OCI-LY7 (cell line): ENCODE measurements at regions not wholly inside any gene's neighbourhood (a gene's known extent, or its start where the extent isn't known, plus 50 kb on each side); places are given as distances from the start of the nearest gene placed in this dataset.

Experiments used
- EZH2phosphoT487 ChIP-seq: fragments of 200-600 bp; sonication (generic); IDR thresholded peaks from 2 replicates; pipeline ENCODE4 v1.6.1; 2018; ENCODE audit warnings: low read depth, borderline replicate concordance, mild to moderate bottlenecking, mixed run types, antibody characterized with exemption, low read length, moderate library complexity, mixed read lengths
- TF ChIP-seq, protein P1 (sequence below): fragments of 200-600 bp; sonication (generic); conservative IDR thresholded peaks from 2 replicates; pipeline ENCODE4 v1.5.1; 2014; ENCODE audit warnings: mild to moderate bottlenecking, antibody characterized with exemption, low read length, moderate library complexity, mixed read lengths

DNA sequence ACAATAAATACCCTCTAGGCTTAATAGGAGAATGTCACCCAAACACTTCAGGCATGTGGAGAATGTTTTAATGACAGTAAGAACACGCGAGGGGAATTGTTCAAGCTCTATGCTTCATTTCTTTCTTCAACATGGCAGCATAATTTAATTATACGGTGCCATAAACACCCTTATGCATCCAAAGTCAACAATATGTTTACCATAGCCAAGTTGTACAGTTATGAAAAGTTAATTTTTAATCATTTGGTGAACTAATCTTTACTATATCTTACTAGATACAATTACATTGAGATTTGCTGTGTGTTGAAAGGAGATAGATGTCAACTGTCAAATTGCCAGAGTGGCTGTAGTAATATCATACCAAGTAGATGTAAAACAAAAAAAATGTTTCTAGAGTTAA is 185.9 kb upstream of the NBEA start:
- TF ChIP-seq EZH2phosphoT487, result no peak
- TF ChIP-seq, protein P1, sequence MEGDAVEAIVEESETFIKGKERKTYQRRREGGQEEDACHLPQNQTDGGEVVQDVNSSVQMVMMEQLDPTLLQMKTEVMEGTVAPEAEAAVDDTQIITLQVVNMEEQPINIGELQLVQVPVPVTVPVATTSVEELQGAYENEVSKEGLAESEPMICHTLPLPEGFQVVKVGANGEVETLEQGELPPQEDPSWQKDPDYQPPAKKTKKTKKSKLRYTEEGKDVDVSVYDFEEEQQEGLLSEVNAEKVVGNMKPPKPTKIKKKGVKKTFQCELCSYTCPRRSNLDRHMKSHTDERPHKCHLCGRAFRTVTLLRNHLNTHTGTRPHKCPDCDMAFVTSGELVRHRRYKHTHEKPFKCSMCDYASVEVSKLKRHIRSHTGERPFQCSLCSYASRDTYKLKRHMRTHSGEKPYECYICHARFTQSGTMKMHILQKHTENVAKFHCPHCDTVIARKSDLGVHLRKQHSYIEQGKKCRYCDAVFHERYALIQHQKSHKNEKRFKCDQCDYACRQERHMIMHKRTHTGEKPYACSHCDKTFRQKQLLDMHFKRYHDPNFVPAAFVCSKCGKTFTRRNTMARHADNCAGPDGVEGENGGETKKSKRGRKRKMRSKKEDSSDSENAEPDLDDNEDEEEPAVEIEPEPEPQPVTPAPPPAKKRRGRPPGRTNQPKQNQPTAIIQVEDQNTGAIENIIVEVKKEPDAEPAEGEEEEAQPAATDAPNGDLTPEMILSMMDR, result no peak
